CD4-positive, alpha-beta memory T cell (primary cell): ENCODE measurements at regions not wholly inside any gene's neighbourhood (a gene's known extent, or its start where the extent isn't known, plus 50 kb on each side); places are given as distances from the start of the nearest gene placed in this dataset.

Source experiments
- CTCF ChIA-PET: fragments of 350-600 bp; sonication (Branson Sonifier 250); formaldehyde crosslinking; loops from one replicate; lab custom pipeline; 2021; ENCODE audit warnings: inconsistent platforms; ENCODE audit not compliant: partially characterized antibody; lab: Charles Lee
- POLR2A ChIA-PET: fragments of 350-600 bp; sonication (Branson Sonifier 250); formaldehyde crosslinking; loops from one replicate; lab custom pipeline; 2021; ENCODE audit not compliant: partially characterized antibody; lab: Charles Lee
- DNase-seq, 5 donors: peaks; one replicate each; pipeline versions ENCODE4 v3.0.0 to v3.0.0-alpha.2; 2020 to 2022; ENCODE audit warnings: mixed read lengths in 1 of 5
- H3K27ac ChIP-seq: one replicate; pipeline ENCODE4 v1.7.0; 2013; ENCODE audit warnings: low read depth, low read length
- H3K27me3 ChIP-seq: 2 replicates; pipeline ENCODE4 v1.7.0; 2013; ENCODE audit warnings: mild to moderate bottlenecking, low read length, moderate library complexity; ENCODE audit not compliant: insufficient read depth
- H3K36me3 ChIP-seq: 2 replicates; pipeline ENCODE4 v1.7.0; 2013; ENCODE audit warnings: mild to moderate bottlenecking, low read length, moderate library complexity; ENCODE audit not compliant: insufficient read depth
- H3K4me1 ChIP-seq: 2 replicates; pipeline ENCODE4 v1.7.0; 2013; ENCODE audit warnings: mild to moderate bottlenecking, low read length, moderate library complexity; ENCODE audit not compliant: insufficient read depth
- H3K4me3 ChIP-seq, 2 donors: one replicate each; pipeline ENCODE4 v1.7.0; 2013; ENCODE audit warnings: low read length in 2 of 2, mild to moderate bottlenecking in 1 of 2
- H3K9me3 ChIP-seq, 2 donors: one replicate each; pipeline ENCODE4 v1.7.0; 2013; ENCODE audit warnings: low read length in 2 of 2, control low read depth in 1 of 2; ENCODE audit not compliant: control insufficient read depth in 1 of 2
- H3K27ac Mint-ChIP-seq, 7 donors: one replicate each; pipeline ENCODE4 v1.8.0; 2020 to 2021; ENCODE audit warnings: mixed read lengths in 7 of 7, mild to moderate bottlenecking in 6 of 7, inconsistent platforms in 3 of 7, moderate library complexity in 3 of 7
- H3K27me3 Mint-ChIP-seq, 2 donors: one replicate each; pipeline ENCODE4 v1.8.0; 2020 to 2021; ENCODE audit warnings: mixed read lengths in 2 of 2
- H3K36me3 Mint-ChIP-seq, 2 donors: one replicate each; pipeline ENCODE4 v1.8.0; 2020 to 2021; ENCODE audit warnings: mixed read lengths in 2 of 2, inconsistent platforms in 1 of 2, mild to moderate bottlenecking in 1 of 2
- H3K4me1 Mint-ChIP-seq, 4 donors: one replicate each; pipeline ENCODE4 v1.8.0; 2020 to 2021; ENCODE audit warnings: mixed read lengths in 4 of 4, mild to moderate bottlenecking in 1 of 4
- H3K4me3 Mint-ChIP-seq, 8 donors: one replicate each; pipeline ENCODE4 v1.8.0; 2020 to 2021; ENCODE audit warnings: mixed read lengths in 8 of 8, mild to moderate bottlenecking in 7 of 8, moderate library complexity in 6 of 8, inconsistent platforms in 3 of 8
- H3K9me3 Mint-ChIP-seq, 8 donors: one replicate each; pipeline ENCODE4 v1.8.0; 2020 to 2021; ENCODE audit warnings: mixed read lengths in 8 of 8, mild to moderate bottlenecking in 5 of 8, inconsistent platforms in 3 of 8, moderate library complexity in 1 of 8
- intact Hi-C: fragments of 100-400 bp; cut with micrococcal nuclease; formaldehyde crosslinking; loops from one replicate; pipeline ENCODE4 v1.15.1; 2023

DNA sequence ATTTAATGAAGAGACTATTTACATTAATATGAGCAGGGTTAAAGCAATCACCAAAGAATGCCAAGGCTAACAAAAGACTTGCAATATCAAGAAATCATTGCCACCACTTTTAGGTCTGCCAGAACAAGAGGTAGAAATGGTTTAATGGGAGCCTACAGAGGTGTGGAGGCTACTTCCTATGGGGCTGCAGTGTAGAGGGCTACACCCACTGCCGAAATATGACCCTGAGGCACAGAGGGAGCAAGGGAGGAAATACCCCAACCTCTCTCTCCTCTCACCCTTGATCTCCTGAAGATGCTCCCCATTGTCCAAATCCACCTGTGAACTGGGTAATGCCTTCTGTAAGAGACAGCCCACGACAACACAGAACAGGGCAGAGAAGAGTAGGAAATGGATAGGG lies 315.4 kb downstream of the SMAD2 start:
- H3K4me1 ChIP-seq = no peaks in the 10 kb centered on the region
- DNase-seq = no peak
- H3K27me3 ChIP-seq = no peaks in the 10 kb centered on the region
- no peak overlapping the region for H3K4me3 Mint-ChIP-seq
- no peaks in the 10 kb centered on the region for H3K9me3 ChIP-seq
- H3K4me1 Mint-ChIP-seq = no peaks in the 10 kb centered on the region
- no peak overlapping the region for H3K27ac Mint-ChIP-seq
- no peaks in the 10 kb centered on the region for H3K36me3 Mint-ChIP-seq
- no peak overlapping the region for H3K27ac ChIP-seq
- POLR2A ChIA-PET = no interaction called here
- intact Hi-C loops = no loop called here
- CTCF ChIA-PET = no interaction called here
- H3K36me3 ChIP-seq = no peaks in the 10 kb centered on the region
- H3K4me3 ChIP-seq = no peak overlapping the region
- H3K27me3 Mint-ChIP-seq = peaks cover 3 to 11% of the 10 kb centered on the region in 2 donors
- peaks cover 0 to 5% (median 3%) of the 10 kb centered on the region in 8 donors for H3K9me3 Mint-ChIP-seq

DNA sequence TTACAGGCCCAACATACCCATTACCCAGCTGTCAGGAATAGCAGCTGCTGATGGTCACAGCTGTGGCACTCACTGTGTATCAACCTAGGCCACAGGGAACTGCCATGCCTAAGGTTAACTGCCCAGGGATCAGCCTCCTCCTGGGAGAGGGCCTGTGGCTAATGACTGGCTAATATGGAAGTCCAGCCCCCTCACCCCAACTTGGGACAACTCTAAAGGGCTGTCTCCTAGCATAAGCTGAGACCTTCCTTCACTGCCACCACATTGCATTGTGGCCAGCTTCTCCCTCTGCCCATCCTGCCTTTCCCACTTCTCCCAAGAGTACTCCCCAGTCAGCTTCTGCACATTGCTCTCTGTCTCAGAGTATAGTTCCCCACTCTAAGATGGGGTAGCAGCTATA lies 316.5 kb downstream of the SMAD2 start:
- Histone ChIP-seq H3K27me3 (no peaks in the 10 kb centered on the region), H3K4me1 (no peaks in the 10 kb centered on the region), H3K27ac (no peak overlapping the region), H3K4me3 (no peak overlapping the region), H3K9me3 (no peaks in the 10 kb centered on the region), H3K36me3 (no peaks in the 10 kb centered on the region)
- intact Hi-C loops = no loop called here
- no peak for DNase-seq
- peaks cover 3 to 7% of the 10 kb centered on the region in 2 donors for H3K27me3 Mint-ChIP-seq
- no peaks in the 10 kb centered on the region for H3K4me1 Mint-ChIP-seq
- H3K36me3 Mint-ChIP-seq = no peaks in the 10 kb centered on the region
- peaks cover 0 to 8% (median 3%) of the 10 kb centered on the region in 8 donors for H3K9me3 Mint-ChIP-seq
- ChIA-PET POLR2A (no interaction called here), CTCF (no interaction called here)
- H3K4me3 Mint-ChIP-seq = no peak overlapping the region
- no peak overlapping the region for H3K27ac Mint-ChIP-seq

DNA sequence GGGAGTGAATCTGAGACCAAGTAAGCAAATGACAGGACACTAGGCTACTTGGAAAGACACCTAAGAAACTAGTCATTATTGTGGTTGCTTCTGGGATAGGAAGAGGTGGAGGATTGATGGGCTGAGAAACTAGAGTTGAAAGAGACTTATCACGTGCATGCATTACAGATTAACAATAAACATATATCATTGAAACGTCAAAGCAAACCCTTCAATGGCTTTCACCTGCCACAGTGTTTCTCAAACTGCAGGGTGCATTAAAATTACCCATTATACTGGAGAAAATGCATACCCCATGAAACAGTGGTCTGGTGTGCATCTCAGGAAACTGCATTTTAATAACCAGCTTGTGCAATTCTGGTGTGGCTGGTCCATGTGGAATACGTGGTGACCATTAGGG lies 318.8 kb downstream of the SMAD2 start:
- H3K27me3 ChIP-seq = no peaks in the 10 kb centered on the region
- no peaks in the 10 kb centered on the region for H3K4me1 Mint-ChIP-seq
- intact Hi-C loops = no loop called here
- H3K36me3 Mint-ChIP-seq = no peaks in the 10 kb centered on the region
- peaks cover 0 to 11% (median 2%) of the 10 kb centered on the region in 8 donors for H3K9me3 Mint-ChIP-seq
- no peaks in the 10 kb centered on the region for H3K36me3 ChIP-seq
- H3K4me1 ChIP-seq = no peaks in the 10 kb centered on the region
- H3K27me3 Mint-ChIP-seq = peaks cover 1 to 8% of the 10 kb centered on the region in 2 donors
- H3K4me3 ChIP-seq = no peak overlapping the region
- ChIA-PET POLR2A (no interaction called here), CTCF (no interaction called here)
- no peaks in the 10 kb centered on the region for H3K9me3 ChIP-seq
- no peak overlapping the region for H3K27ac Mint-ChIP-seq
- H3K4me3 Mint-ChIP-seq = no peak overlapping the region
- DNase-seq = no peak
- no peak overlapping the region for H3K27ac ChIP-seq

DNA sequence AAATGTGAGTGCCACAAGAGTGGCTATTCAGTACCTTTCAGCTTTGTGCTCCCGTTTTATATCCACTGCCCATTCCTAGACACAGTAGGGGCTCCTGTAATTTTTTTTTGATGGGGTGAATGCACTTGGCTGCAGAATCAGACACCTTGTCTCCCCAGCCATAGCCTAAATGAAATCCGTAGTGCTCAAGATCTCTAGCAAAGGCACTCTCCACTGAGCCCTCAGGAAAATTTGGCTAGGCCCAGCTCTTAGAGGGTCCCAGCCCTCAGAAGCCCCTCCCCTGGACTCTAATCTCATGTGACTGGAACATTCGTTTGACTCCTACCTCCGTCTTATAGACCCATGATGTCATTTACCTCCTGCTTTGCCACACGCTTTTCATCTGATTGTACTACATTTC lies 323.9 kb downstream of the SMAD2 start:
- no peaks in the 10 kb centered on the region for H3K9me3 ChIP-seq
- ChIA-PET CTCF (no interaction called here), POLR2A (no interaction called here)
- intact Hi-C loops = no loop called here
- no peak overlapping the region for H3K4me3 Mint-ChIP-seq
- peaks cover 0 to 11% (median under 1%) of the 10 kb centered on the region in 8 donors for H3K9me3 Mint-ChIP-seq
- H3K4me1 Mint-ChIP-seq = no peaks in the 10 kb centered on the region
- H3K36me3 Mint-ChIP-seq = no peaks in the 10 kb centered on the region
- peaks cover 2 to 6% of the 10 kb centered on the region in 2 donors for H3K27me3 Mint-ChIP-seq
- no peak overlapping the region for H3K27ac Mint-ChIP-seq
- H3K4me3 ChIP-seq = no peak overlapping the region
- no peaks in the 10 kb centered on the region for H3K27me3 ChIP-seq
- H3K36me3 ChIP-seq = no peaks in the 10 kb centered on the region
- DNase-seq = no peak
- H3K27ac ChIP-seq = no peak overlapping the region
- H3K4me1 ChIP-seq = no peaks in the 10 kb centered on the region

DNA sequence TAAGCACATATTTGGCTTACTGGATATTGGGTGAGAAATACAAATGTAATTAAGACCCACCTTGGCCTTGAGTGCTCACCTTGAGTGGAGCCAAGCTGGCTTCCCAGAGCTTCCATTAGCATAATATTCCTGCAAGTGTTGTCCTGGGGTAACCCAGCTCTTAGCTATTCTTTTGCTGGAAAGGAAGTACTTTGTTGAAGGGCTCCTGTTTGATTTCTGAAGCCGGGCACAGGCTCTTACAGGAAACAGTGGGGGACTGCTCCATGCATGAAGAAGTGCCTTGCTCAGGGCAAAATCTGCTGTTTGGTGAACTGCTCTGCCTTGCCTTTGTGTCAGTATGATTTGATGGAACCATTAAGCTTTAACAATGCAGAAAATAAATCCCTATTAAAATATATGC lies 325.4 kb downstream of the SMAD2 start:
- Mint-ChIP-seq H3K9me3 (peaks cover 0 to 7% (median 2%) of the 10 kb centered on the region in 8 donors), H3K4me1 (no peaks in the 10 kb centered on the region), H3K27ac (no peak overlapping the region), H3K27me3 (peaks cover 2 to 7% of the 10 kb centered on the region in 2 donors), H3K4me3 (no peak overlapping the region), H3K36me3 (no peaks in the 10 kb centered on the region)
- POLR2A ChIA-PET = no interaction called here
- CTCF ChIA-PET = no interaction called here
- H3K27me3 ChIP-seq = no peaks in the 10 kb centered on the region
- intact Hi-C loops = no loop called here
- H3K36me3 ChIP-seq = no peaks in the 10 kb centered on the region
- DNase-seq = no peak
- H3K9me3 ChIP-seq = no peaks in the 10 kb centered on the region
- H3K4me3 ChIP-seq = no peak overlapping the region
- H3K4me1 ChIP-seq = no peaks in the 10 kb centered on the region
- no peak overlapping the region for H3K27ac ChIP-seq

DNA sequence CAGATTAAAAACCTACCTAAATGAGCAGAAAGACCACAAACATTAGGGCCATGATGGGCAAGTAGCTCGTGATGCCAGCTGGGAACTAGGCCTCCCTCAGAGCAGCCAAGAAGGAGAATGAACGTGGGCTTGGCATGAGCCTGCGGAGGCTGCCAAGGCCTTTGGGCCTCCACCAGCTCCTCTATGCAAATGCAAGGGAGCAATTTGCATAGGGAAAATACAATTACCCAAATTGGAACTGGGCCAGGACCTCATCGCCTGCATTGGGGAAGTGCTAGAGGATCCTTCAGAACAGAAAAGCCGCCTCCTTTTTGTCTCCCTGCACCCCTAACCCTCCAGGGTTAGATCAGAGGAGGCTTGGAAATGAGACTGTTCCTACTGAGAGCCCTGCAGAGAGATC lies 326.4 kb downstream of the SMAD2 start:
- CTCF ChIA-PET = no interaction called here
- POLR2A ChIA-PET = no interaction called here
- no peaks in the 10 kb centered on the region for H3K9me3 ChIP-seq
- no peaks in the 10 kb centered on the region for H3K36me3 ChIP-seq
- no peak overlapping the region for H3K4me3 Mint-ChIP-seq
- H3K27me3 ChIP-seq = no peaks in the 10 kb centered on the region
- peaks cover 2 to 7% of the 10 kb centered on the region in 2 donors for H3K27me3 Mint-ChIP-seq
- H3K4me1 ChIP-seq = no peaks in the 10 kb centered on the region
- H3K4me3 ChIP-seq = no peak overlapping the region
- no peak overlapping the region for H3K27ac Mint-ChIP-seq
- DNase-seq = no peak
- H3K27ac ChIP-seq = no peak overlapping the region
- H3K4me1 Mint-ChIP-seq = no peaks in the 10 kb centered on the region
- intact Hi-C loops = no loop called here
- H3K9me3 Mint-ChIP-seq = peaks cover 0 to 5% (median 2%) of the 10 kb centered on the region in 8 donors
- no peaks in the 10 kb centered on the region for H3K36me3 Mint-ChIP-seq

DNA sequence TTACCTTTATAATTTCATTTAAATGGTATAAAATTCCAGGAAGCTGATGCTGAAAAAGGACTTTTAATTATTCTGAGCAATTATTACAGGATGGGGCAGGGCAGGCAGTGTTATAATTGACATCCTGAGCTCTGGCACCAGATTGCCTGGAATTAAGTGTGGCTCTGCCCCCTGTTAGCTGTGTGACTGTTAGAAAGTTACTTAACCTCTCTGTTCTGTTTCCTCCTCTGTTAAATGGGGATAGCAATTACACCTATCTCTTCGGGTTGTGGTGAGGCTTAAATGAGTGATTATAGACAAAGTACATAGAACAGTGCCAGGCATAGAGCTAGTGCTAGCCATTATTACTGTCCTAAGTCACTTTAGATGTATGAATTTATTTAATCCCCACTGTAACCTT lies 327.3 kb downstream of the SMAD2 start:
- no peak overlapping the region for H3K4me3 Mint-ChIP-seq
- H3K27ac Mint-ChIP-seq = no peak overlapping the region
- no peak overlapping the region for H3K27ac ChIP-seq
- intact Hi-C loops = no loop called here
- ChIA-PET CTCF (no interaction called here), POLR2A (no interaction called here)
- no peaks in the 10 kb centered on the region for H3K9me3 ChIP-seq
- H3K4me3 ChIP-seq = no peak overlapping the region
- H3K27me3 ChIP-seq = no peaks in the 10 kb centered on the region
- no peaks in the 10 kb centered on the region for H3K36me3 Mint-ChIP-seq
- no peak for DNase-seq
- H3K4me1 ChIP-seq = no peaks in the 10 kb centered on the region
- H3K27me3 Mint-ChIP-seq = peaks cover 2 to 4% of the 10 kb centered on the region in 2 donors
- peaks cover 0 to 3% (median 2%) of the 10 kb centered on the region in 8 donors for H3K9me3 Mint-ChIP-seq
- no peaks in the 10 kb centered on the region for H3K36me3 ChIP-seq
- no peaks in the 10 kb centered on the region for H3K4me1 Mint-ChIP-seq
